Gastrocnemius medialis (tissue), 4 donors: ENCODE measurements at regions not wholly inside any gene's neighbourhood (a gene's known extent, or its start where the extent isn't known, plus 50 kb on each side); places are given as distances from the start of the nearest gene placed in this dataset.

Source experiments
- CTCF ChIP-seq, 5 experiments: fragments of 450-650 bp in 3 of 5; fragments of 200-600 bp in 2 of 5; sonication (generic) in 2 of 5; IDR thresholded peaks in 4 of 5; conservative IDR thresholded peaks in 1 of 5; 1 replicate in 4 of 5; 2 replicates in 1 of 5; pipeline ENCODE4 v1.5.1; 2016 to 2019; ENCODE audit warnings: antibody characterized with exemption in 5 of 5, mild to moderate bottlenecking in 3 of 5, moderate library complexity in 3 of 5
- POLR2A ChIP-seq, 2 donors: fragments of 450-650 bp; IDR thresholded peaks; one replicate each; pipeline ENCODE4 v1.6.1; 2017; ENCODE audit warnings: antibody characterized with exemption in 2 of 2, mild to moderate bottlenecking in 2 of 2, moderate library complexity in 2 of 2

GRCh38 chr9:35555246-35555701 lies 49.8 kb upstream of the TESK1 start:
- TF ChIP-seq CTCF (IDR thresholded peaks at IDR 0.05 in 4 of 5, conservative IDR thresholded peaks at IDR 0.05 in 1 of 5) = no peak
- TF ChIP-seq POLR2A (IDR thresholded peaks at IDR 0.05) = no peak
